Smooth muscle cell (in vitro differentiated cells): ENCODE measurements at regions not wholly inside any gene's neighbourhood (a gene's known extent, or its start where the extent isn't known, plus 50 kb on each side); places are given as distances from the start of the nearest gene placed in this dataset.
A peak's percentile ranks its signal among the peaks of the same experiment; 100 is the strongest.

Experiments
- DNase-seq: peaks from one replicate; lab custom pipeline; 2025; ENCODE audit not compliant: unreplicated experiment; lab: John Stamatoyannopoulos, UW
- H2AFZ ChIP-seq: fragments of 200-600 bp; sonication (generic); 2 replicates; pipeline ENCODE4 v1.6.0; 2016; ENCODE audit warnings: antibody characterized with exemption, low read depth, mild to moderate bottlenecking
- H3F3A ChIP-seq: fragments of 200-600 bp; sonication (generic); 2 replicates; pipeline ENCODE4 v1.6.0; 2017; ENCODE audit warnings: antibody characterized with exemption, low read depth
- H3K27ac ChIP-seq: fragments of 200-600 bp; sonication (generic); 2 replicates; pipeline ENCODE4 v1.5.1; 2016; ENCODE audit warnings: low read depth, mild to moderate bottlenecking
- H3K27me3 ChIP-seq: fragments of 200-600 bp; sonication (generic); 2 replicates; pipeline ENCODE4 v1.6.1; 2016; ENCODE audit warnings: low read depth, mild to moderate bottlenecking
- H3K36me3 ChIP-seq: fragments of 200-600 bp; sonication (generic); 2 replicates; pipeline ENCODE4 v1.5.1; 2016; ENCODE audit warnings: low read depth
- H3K4me1 ChIP-seq: fragments of 200-600 bp; sonication (generic); 2 replicates; pipeline ENCODE4 v1.5.1; 2016; ENCODE audit warnings: low read depth
- H3K4me2 ChIP-seq: fragments of 200-600 bp; sonication (generic); 2 replicates; pipeline ENCODE4 v1.6.0; 2016; ENCODE audit warnings: mild to moderate bottlenecking
- H3K4me3 ChIP-seq: fragments of 200-600 bp; sonication (generic); 2 replicates; pipeline ENCODE4 v1.5.1; 2016; ENCODE audit warnings: mild to moderate bottlenecking
- H3K79me2 ChIP-seq: fragments of 200-600 bp; sonication (generic); 2 replicates; pipeline ENCODE4 v1.6.0; 2016; ENCODE audit warnings: low read depth, mild to moderate bottlenecking
- H3K9ac ChIP-seq: fragments of 200-600 bp; sonication (generic); 2 replicates; pipeline ENCODE4 v1.6.0; 2016; ENCODE audit warnings: low read depth
- H3K9me3 ChIP-seq: fragments of 200-600 bp; sonication (generic); replicated peaks from 2 replicates; pipeline ENCODE4 v1.5.1; 2016; ENCODE audit warnings: low read depth
- H4K20me1 ChIP-seq: fragments of 200-600 bp; sonication (generic); 2 replicates; pipeline ENCODE4 v1.6.0; 2016; ENCODE audit warnings: low read depth
- WGBS: methylation state at CpG from one replicate; pipeline ENCODE4 v1.1.7; 2016; ENCODE audit warnings: low lambda C conversion rate; 5-methylcytosine and 5-hydroxymethylcytosine counted together
- TF ChIP-seq, protein P1 (sequence below): fragments of 200-600 bp; sonication (generic); IDR thresholded peaks from 2 replicates; pipeline ENCODE4 v1.5.1; 2017; ENCODE audit warnings: borderline replicate concordance, mild to moderate bottlenecking, antibody characterized with exemption; ENCODE audit not compliant: insufficient read depth, poor library complexity, severe bottlenecking

DNA sequence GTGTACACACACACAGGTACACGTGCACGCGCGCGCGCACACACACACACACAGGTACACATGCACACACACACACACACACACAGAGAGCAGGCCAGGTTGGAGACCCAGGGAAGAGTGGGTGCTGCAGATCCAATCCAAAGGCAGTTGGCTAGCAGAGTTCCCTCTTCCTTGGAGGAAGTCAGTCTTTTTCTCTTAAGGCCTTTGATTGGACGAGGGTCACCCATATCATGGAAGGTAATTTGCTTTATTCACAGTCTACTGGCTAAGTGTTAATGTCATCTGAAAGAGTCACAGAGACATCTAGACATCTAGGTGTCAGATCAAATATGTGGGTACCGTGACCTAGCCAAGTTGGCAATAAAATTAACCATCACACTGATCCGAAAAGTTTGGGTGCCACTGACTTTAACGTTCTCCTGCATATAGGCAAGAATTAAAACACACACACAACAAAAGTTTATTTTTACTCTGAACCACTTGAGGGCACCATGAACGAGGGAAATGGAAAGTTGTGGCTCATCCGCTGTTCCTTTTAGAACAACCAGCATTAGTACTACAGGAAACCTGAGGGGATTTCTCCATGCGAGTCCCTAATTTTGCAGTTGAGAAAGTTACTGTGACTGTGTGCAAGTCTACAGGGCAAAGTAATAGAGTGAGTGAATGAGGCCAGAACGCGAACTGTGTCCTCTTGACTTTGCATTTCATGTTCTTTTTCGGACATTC is 66.0 kb upstream of the STOX2 start:
- no peak for DNase-seq
- Histone ChIP-seq H3K4me2 (no peak overlapping the region), H3K27me3 (no peaks in the 10 kb centered on the region), H2AFZ (no peak overlapping the region), H3F3A (no peaks in the 10 kb centered on the region), H3K9me3 (no peaks in the 10 kb centered on the region), H4K20me1 (no peaks in the 10 kb centered on the region), H3K36me3 (no peaks in the 10 kb centered on the region), H3K4me1 (no peaks in the 10 kb centered on the region), H3K27ac (no peak overlapping the region), H3K9ac (no peak overlapping the region), H3K79me2 (no peaks in the 10 kb centered on the region), H3K4me3 (no peak overlapping the region)
- 73% methylated on average over 16 of the region's 16 CpGs for WGBS
- TF ChIP-seq, protein P1, sequence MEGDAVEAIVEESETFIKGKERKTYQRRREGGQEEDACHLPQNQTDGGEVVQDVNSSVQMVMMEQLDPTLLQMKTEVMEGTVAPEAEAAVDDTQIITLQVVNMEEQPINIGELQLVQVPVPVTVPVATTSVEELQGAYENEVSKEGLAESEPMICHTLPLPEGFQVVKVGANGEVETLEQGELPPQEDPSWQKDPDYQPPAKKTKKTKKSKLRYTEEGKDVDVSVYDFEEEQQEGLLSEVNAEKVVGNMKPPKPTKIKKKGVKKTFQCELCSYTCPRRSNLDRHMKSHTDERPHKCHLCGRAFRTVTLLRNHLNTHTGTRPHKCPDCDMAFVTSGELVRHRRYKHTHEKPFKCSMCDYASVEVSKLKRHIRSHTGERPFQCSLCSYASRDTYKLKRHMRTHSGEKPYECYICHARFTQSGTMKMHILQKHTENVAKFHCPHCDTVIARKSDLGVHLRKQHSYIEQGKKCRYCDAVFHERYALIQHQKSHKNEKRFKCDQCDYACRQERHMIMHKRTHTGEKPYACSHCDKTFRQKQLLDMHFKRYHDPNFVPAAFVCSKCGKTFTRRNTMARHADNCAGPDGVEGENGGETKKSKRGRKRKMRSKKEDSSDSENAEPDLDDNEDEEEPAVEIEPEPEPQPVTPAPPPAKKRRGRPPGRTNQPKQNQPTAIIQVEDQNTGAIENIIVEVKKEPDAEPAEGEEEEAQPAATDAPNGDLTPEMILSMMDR, result peak; percentile 20

DNA sequence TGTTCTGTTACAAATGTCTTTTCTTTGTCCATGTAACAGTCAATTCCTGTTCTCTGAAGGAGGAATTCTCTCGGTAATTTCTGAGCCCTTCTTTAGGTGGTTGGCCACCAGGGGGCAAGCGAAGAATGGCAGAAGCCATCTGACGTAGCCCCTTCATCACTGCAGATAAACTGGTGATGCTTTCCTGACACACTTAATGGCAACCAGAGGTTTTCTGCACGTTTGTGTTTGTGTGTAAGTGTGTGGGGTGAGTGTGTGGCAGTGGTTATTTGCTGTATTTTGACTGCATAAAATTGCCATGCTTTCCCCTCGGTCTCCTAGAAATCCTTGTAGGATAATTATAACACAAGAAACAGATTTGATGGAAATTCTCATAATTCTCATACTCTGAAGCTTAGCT is 64.8 kb upstream of the STOX2 start:
- WGBS, result 10% methylated on average over 5 of the region's 5 CpGs
- TF ChIP-seq, protein P1, result peak; percentile 92

DNA sequence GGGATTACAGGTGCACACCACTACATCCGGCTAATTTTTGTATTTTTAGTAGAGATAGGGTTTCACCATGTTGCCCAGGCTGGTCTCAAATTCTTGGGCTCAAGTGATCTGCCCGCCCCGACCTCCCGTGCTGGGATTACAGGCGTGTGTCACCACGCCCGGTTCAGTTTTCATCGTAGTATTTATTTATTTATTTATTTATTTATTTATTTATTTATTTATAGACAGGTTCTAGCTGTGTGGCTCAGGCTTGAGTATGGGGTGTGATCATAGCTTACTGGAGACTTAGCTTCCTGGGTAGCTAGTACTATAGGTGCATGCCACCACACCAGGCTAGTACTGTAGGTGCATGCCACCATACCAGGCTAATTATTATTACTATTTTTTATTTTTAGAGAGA is 64.1 kb upstream of the STOX2 start:
- H3K4me2 ChIP-seq, result no peak overlapping the region
- WGBS, result 88% methylated on average over 8 of the region's 8 CpGs
- H3K27ac ChIP-seq, result no peak overlapping the region
- H3F3A ChIP-seq, result no peaks in the 10 kb centered on the region
- H2AFZ ChIP-seq, result no peak overlapping the region
- no peaks in the 10 kb centered on the region for H3K27me3 ChIP-seq
- no peak overlapping the region for H3K9ac ChIP-seq
- TF ChIP-seq, protein P1, result no peak
- no peaks in the 10 kb centered on the region for H4K20me1 ChIP-seq
- no peaks in the 10 kb centered on the region for H3K79me2 ChIP-seq
- H3K4me3 ChIP-seq, result no peak overlapping the region
- H3K9me3 ChIP-seq, result no peaks in the 10 kb centered on the region
- no peaks in the 10 kb centered on the region for H3K4me1 ChIP-seq
- H3K36me3 ChIP-seq, result no peaks in the 10 kb centered on the region
- no peak for DNase-seq

More for the DNA sequence above, 64.8 kb upstream of the STOX2 start:
- Histone ChIP-seq H3K79me2 (no peaks in the 10 kb centered on the region), H3K36me3 (no peaks in the 10 kb centered on the region), H3K27ac (no peak overlapping the region), H3K4me2 (no peak overlapping the region), H2AFZ (no peak overlapping the region), H3K9ac (no peak overlapping the region), H4K20me1 (no peaks in the 10 kb centered on the region), H3K4me3 (no peak overlapping the region), H3K4me1 (no peaks in the 10 kb centered on the region), H3F3A (no peaks in the 10 kb centered on the region), H3K27me3 (no peaks in the 10 kb centered on the region), H3K9me3 (no peaks in the 10 kb centered on the region)
- peak; percentile 25 for DNase-seq

DNA sequence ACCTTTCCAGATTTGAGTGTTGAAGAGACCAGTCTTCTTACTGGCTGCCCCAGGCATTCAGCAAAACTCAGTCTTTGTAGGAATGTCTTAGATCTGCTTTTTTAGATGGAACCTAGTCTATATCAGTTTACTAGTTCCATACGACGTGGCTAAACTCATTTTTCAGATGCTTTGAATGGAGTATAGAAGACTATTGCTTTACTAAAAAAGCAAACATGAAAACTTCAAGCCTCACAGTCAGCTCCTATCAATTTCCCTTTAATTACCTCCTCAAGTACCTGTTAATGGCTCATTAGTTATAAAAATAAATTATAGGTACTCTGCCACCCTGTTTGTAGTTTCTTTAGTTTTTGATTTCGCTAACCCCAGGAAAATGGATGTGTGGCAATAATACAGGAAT is 63.0 kb upstream of the STOX2 start:
- H3K27me3 ChIP-seq, result no peaks in the 10 kb centered on the region
- no peak overlapping the region for H3K27ac ChIP-seq
- 87% methylated on average over 3 of the region's 3 CpGs for WGBS
- H3K4me1 ChIP-seq, result no peaks in the 10 kb centered on the region
- no peaks in the 10 kb centered on the region for H3F3A ChIP-seq
- H3K9me3 ChIP-seq, result peaks cover 4% of the 10 kb centered on the region
- DNase-seq, result no peak
- H2AFZ ChIP-seq, result no peak overlapping the region
- H3K4me3 ChIP-seq, result no peak overlapping the region
- no peaks in the 10 kb centered on the region for H3K36me3 ChIP-seq
- TF ChIP-seq, protein P1, result no peak
- H4K20me1 ChIP-seq, result no peaks in the 10 kb centered on the region
- no peak overlapping the region for H3K9ac ChIP-seq
- no peaks in the 10 kb centered on the region for H3K79me2 ChIP-seq
- H3K4me2 ChIP-seq, result no peak overlapping the region
